K562 (cell line): ENCODE measurements at regions not wholly inside any gene's neighbourhood (a gene's known extent, or its start where the extent isn't known, plus 50 kb on each side); places are given as distances from the start of the nearest gene placed in this dataset.

Experiments
- ATAC-seq: fragments of 200-7000 bp; cut with Tn5 transposase; 3 replicates; pipeline ENCODE4 v1.9.1; 2020; ENCODE audit warnings: moderate library complexity
- BruUV-seq: library from RNA; stranded (reverse); fragments of 400-500 nt; replicated peaks from 2 replicates; lab custom pipeline; 2021; lab: Mats Ljungman, UMichigan
- CTCF ChIA-PET: fragments of 300-600 bp; formaldehyde crosslinking; extraction: SDS; loops from one replicate; lab custom pipeline; 2021; ENCODE audit warnings: low intra/inter-chr PET ratio; lab: Yijun Ruan, JAX
- POLR2A ChIA-PET: fragments of 300-600, 350-650 bp; sonication (Branson Sonifier 250); formaldehyde crosslinking; extraction: SDS; loops from one replicate; lab custom pipeline; 2021; ENCODE audit warnings: antibody characterized with exemption, inconsistent platforms; lab: Yijun Ruan, JAX
- DNase-seq, 4 experiments: peaks; one replicate each; pipeline versions ENCODE4 v3.0.0 to v3.0.0-alpha.2; 2011 to 2018; ENCODE audit warnings: low spot score in 3 of 4, mixed read lengths in 3 of 4; ENCODE audit errors: extremely low read depth in 1 of 4
- FAIRE-seq: peaks from 2 replicates; lab custom pipeline; 2011; peaks lifted over from hg19 to GRCh38; lab: Jason Lieb, UNC
- H2AFZ ChIP-seq: 2 replicates; pipeline ENCODE4 v1.6.0; 2011; ENCODE audit warnings: low read depth, low read length, control low read depth, inconsistent platforms
- H3K27ac ChIP-seq: fragments of 200-600 bp; 3 replicates; pipeline ENCODE4 v1.8.0; 2011; ENCODE audit warnings: low read depth, mild to moderate bottlenecking, control low read depth, inconsistent platforms, low read length, moderate library complexity, mixed read lengths; ENCODE audit errors: extremely low read depth
- H3K27me3 ChIP-seq, 2 experiments: fragments of 300-600 bp in 1 of 2; 2 replicates in 1 of 2; 3 replicates in 1 of 2; pipeline versions ENCODE4 v1.6.0 to v1.8.0; 2011; ENCODE audit warnings: inconsistent platforms in 2 of 2, low read length in 2 of 2, mild to moderate bottlenecking in 1 of 2, mixed read lengths in 1 of 2, moderate library complexity in 1 of 2; ENCODE audit not compliant: control insufficient read depth in 2 of 2, insufficient read depth in 2 of 2
- H3K36me3 ChIP-seq: fragments of 300-600 bp; 3 replicates; pipeline ENCODE4 v1.8.0; 2011; ENCODE audit warnings: mild to moderate bottlenecking, low read length, inconsistent platforms; ENCODE audit not compliant: control insufficient read depth, insufficient read depth
- H3K4me1 ChIP-seq, 2 experiments: fragments of 200-600 bp in 1 of 2; replicated peaks in 1 of 2; 2 replicates in 1 of 2; 3 replicates in 1 of 2; pipeline versions ENCODE4 v1.5.1 to v1.8.0; 2011; ENCODE audit warnings: inconsistent platforms in 2 of 2, low read length in 2 of 2, mild to moderate bottlenecking in 1 of 2, mixed read lengths in 1 of 2, moderate library complexity in 1 of 2; ENCODE audit not compliant: control insufficient read depth in 2 of 2, insufficient read depth in 2 of 2
- H3K4me2 ChIP-seq: 2 replicates; pipeline ENCODE4 v1.6.1; 2011; ENCODE audit warnings: low read length, control low read depth, inconsistent platforms, mixed read lengths; ENCODE audit not compliant: insufficient read depth
- H3K4me3 ChIP-seq: fragments of 200-600 bp; sonication (generic), shearing (Covaris generic); 2 replicates; pipeline ENCODE4 v1.5.1; 2016; ENCODE audit warnings: control low read depth, inconsistent platforms
- H3K79me2 ChIP-seq: fragments of 200-600 bp; 3 replicates; pipeline ENCODE4 v1.8.0; 2011; ENCODE audit warnings: low read length, inconsistent platforms; ENCODE audit not compliant: control insufficient read depth, insufficient read depth
- H3K9ac ChIP-seq, 2 experiments: 2 replicates each; pipeline versions ENCODE4 v1.6.0 to v1.6.1; 2011; ENCODE audit warnings: low read depth in 2 of 2, low read length in 2 of 2, control low read depth in 1 of 2, inconsistent platforms in 1 of 2, mild to moderate bottlenecking in 1 of 2, mixed read lengths in 1 of 2; ENCODE audit not compliant: insufficient read depth in 1 of 2
- H3K9me1 ChIP-seq: one replicate; pipeline ENCODE4 v1.6.0; 2011; ENCODE audit warnings: inconsistent platforms, mild to moderate bottlenecking, low read length, moderate library complexity; ENCODE audit not compliant: control insufficient read depth, insufficient read depth
- H3K9me3 ChIP-seq: replicated peaks from 2 replicates; pipeline ENCODE4 v1.5.1; 2011; ENCODE audit warnings: low read depth, low read length, inconsistent platforms; ENCODE audit not compliant: control insufficient read depth, insufficient read depth
- H4K20me1 ChIP-seq: replicated peaks from 2 replicates; pipeline ENCODE4 v1.6.1; 2011; ENCODE audit warnings: low read length, inconsistent platforms, mixed read lengths; ENCODE audit not compliant: control insufficient read depth, insufficient read depth
- CREBBP ChIP-seq: IDR thresholded peaks from one replicate; pipeline ENCODE4 v1.6.1; 2012; ENCODE audit warnings: low read depth, mild to moderate bottlenecking, control low read depth, inconsistent platforms, low read length
- FOXJ2 ChIP-seq: fragments of 200-800 bp; sonication (Bioruptor generic); IDR thresholded peaks from 2 replicates; pipeline ENCODE4 v1.6.1; 2016; ENCODE audit warnings: missing genetic modification characterization, missing compliant biosample characterization
- POLR2AphosphoS5 ChIP-seq: IDR thresholded peaks from 2 replicates; pipeline ENCODE4 v1.6.1; 2011; ENCODE audit warnings: mild to moderate bottlenecking, low read depth, low read length, moderate library complexity; ENCODE audit not compliant: control insufficient read depth, insufficient read depth
- SMARCA4 ChIP-seq: fragments of 450-650 bp; IDR thresholded peaks from 2 replicates; pipeline ENCODE4 v1.6.1; 2016
- SRSF7 ChIP-seq: fragments of 200-400 bp; formaldehyde crosslinking; optimal IDR thresholded peaks from 2 replicates; pipeline ENCODE3; 2017; ENCODE audit warnings: mild to moderate bottlenecking, low read depth, low read length
- STAT5A ChIP-seq: IDR thresholded peaks from 2 replicates; pipeline ENCODE4 v1.6.1; 2012; ENCODE audit warnings: low read length, inconsistent platforms, borderline replicate concordance
- THAP7 ChIP-seq: fragments of 250-450 bp; sonication (Bioruptor Pico); IDR thresholded peaks from 2 replicates; pipeline ENCODE4 v1.5.0; 2021
- XRCC5 ChIP-seq: fragments of 200-400 bp; formaldehyde crosslinking; IDR thresholded peaks from 2 replicates; pipeline ENCODE4 v1.6.1; 2017; ENCODE audit warnings: low read depth, mild to moderate bottlenecking, low read length
- ZNF12 ChIP-seq: sonication (generic); formaldehyde crosslinking; IDR thresholded peaks from 2 replicates; pipeline ENCODE4 v1.4.0; 2020; ENCODE audit warnings: mild to moderate bottlenecking, missing genetic modification reagents
- ZNF280B ChIP-seq: fragments of 250-450 bp; sonication (Bioruptor Pico); IDR thresholded peaks from 2 replicates; pipeline ENCODE4 v1.5.1; 2021; ENCODE audit warnings: mild to moderate bottlenecking
- WGBS: fragments of 100-300 bp; shearing (Covaris generic); methylation state at CpG from one replicate; pipeline ENCODE4 v1.1.6; 2016; ENCODE audit warnings: low coverage, mixed read lengths; ENCODE audit not compliant: insufficient coverage; ENCODE audit errors: missing lambda C conversion rate; 5-methylcytosine and 5-hydroxymethylcytosine counted together
- in situ Hi-C: fragments of 300-500 bp; cut with MboI; formaldehyde crosslinking; loops from 4 replicates; pipeline ENCODE4 v1.15.0; 2018; ENCODE audit warnings: inconsistent platforms, mixed read lengths
- intact Hi-C: fragments of 100-400 bp; cut with micrococcal nuclease; formaldehyde crosslinking; loops from 2 replicates; pipeline ENCODE4 v1.14.2; 2022
- TF ChIP-seq, protein P1 (sequence below): fragments of 250-450 bp; sonication (Bioruptor Pico); IDR thresholded peaks from 2 replicates; pipeline ENCODE4 v1.4.0; 2020; ENCODE audit warnings: mild to moderate bottlenecking, moderate library complexity

DNA sequence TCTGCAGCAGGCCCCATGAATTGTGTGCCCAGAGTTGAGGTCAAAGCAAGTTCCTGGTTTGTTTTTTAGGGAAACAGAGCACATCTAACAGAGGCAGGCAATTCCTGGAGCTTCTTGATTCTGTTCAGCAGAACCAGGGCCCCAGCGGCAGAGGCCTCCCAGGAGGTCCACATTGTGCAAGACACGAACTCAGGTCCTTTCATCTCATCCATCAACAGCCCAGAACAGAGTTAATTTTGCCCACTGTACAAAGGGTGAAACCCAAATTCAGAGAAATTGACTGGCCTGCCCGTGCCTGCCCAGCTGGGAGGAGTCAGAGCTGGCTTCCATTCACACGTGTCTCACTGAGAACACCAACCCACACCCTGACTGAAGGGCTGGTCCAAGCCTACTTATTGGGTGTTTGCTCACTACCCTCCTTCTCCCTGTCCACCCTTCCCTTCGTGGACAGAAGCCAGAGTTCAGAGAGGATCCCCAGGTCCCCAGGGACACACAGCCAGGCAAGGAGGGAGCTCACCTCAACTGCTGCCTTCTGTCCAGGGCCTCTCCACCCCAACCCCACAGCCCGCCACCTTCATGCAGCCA, 607.1 kb downstream of the TBC1D22A start:
- Histone ChIP-seq H3K4me2 (no peak overlapping the region), H2AFZ (no peak overlapping the region), H4K20me1 (no peaks in the 10 kb centered on the region), H3K36me3 (no peaks in the 10 kb centered on the region), H3K4me3 (no peak overlapping the region), H3K9ac (no peak overlapping the region), H3K9me1 (no peaks in the 10 kb centered on the region), H3K79me2 (no peaks in the 10 kb centered on the region), H3K9me3 (no peaks in the 10 kb centered on the region), H3K4me1 (no peaks in the 10 kb centered on the region), H3K27ac (no peak overlapping the region), H3K27me3 (peaks cover 0 to 26% of the 10 kb centered on the region in 2 experiments; a peak in 2 of 5 replicates)
- no peak for TF ChIP-seq THAP7
- TF ChIP-seq, protein P1, sequence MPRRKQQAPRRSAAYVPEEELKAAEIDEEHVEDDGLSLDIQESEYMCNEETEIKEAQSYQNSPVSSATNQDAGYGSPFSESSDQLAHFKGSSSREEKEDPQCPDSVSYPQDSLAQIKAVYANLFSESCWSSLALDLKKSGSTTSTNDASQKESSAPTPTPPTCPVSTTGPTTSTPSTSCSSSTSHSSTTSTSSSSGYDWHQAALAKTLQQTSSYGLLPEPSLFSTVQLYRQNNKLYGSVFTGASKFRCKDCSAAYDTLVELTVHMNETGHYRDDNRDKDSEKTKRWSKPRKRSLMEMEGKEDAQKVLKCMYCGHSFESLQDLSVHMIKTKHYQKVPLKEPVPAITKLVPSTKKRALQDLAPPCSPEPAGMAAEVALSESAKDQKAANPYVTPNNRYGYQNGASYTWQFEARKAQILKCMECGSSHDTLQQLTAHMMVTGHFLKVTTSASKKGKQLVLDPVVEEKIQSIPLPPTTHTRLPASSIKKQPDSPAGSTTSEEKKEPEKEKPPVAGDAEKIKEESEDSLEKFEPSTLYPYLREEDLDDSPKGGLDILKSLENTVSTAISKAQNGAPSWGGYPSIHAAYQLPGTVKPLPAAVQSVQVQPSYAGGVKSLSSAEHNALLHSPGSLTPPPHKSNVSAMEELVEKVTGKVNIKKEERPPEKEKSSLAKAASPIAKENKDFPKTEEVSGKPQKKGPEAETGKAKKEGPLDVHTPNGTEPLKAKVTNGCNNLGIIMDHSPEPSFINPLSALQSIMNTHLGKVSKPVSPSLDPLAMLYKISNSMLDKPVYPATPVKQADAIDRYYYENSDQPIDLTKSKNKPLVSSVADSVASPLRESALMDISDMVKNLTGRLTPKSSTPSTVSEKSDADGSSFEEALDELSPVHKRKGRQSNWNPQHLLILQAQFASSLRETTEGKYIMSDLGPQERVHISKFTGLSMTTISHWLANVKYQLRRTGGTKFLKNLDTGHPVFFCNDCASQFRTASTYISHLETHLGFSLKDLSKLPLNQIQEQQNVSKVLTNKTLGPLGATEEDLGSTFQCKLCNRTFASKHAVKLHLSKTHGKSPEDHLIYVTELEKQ, result no peak
- no peak for TF ChIP-seq CREBBP
- TF ChIP-seq SMARCA4, result no peak
- TF ChIP-seq ZNF12 (CRISPR knock-in tag), result no peak
- TF ChIP-seq SRSF7, result no peak
- no peak for TF ChIP-seq ZNF280B
- TF ChIP-seq STAT5A, result no peak
- no peak for TF ChIP-seq POLR2AphosphoS5
- TF ChIP-seq XRCC5, result no peak
- no peak for TF ChIP-seq FOXJ2
- WGBS, result 0% methylated on average over 5 of the region's 6 CpGs
- ChIA-PET POLR2A (no interaction called here), CTCF (no interaction called here)
- no peak for ATAC-seq
- intact Hi-C loops, result no loop called here
- BruUV-seq, result no TSS peak
- FAIRE-seq, result no peak
- in situ Hi-C loops, result no loop called here
- no peak for DNase-seq
